DOHH2 (cell line): ENCODE measurements at regions not wholly inside any gene's neighbourhood (a gene's known extent, or its start where the extent isn't known, plus 50 kb on each side); places are given as distances from the start of the nearest gene placed in this dataset.

Experiments used
- EZH2phosphoT487 ChIP-seq: fragments of 200-600 bp; sonication (generic); IDR thresholded peaks from 2 replicates; pipeline ENCODE4 v1.6.1; 2017; ENCODE audit warnings: borderline replicate concordance, mild to moderate bottlenecking, antibody characterized with exemption, low read length, moderate library complexity, mixed read lengths
- TF ChIP-seq, protein P1 (sequence below): fragments of 200-600 bp; sonication (generic); IDR thresholded peaks from one replicate; pipeline ENCODE4 v1.5.1; 2014; ENCODE audit warnings: antibody characterized with exemption, mild to moderate bottlenecking, low read depth, low read length; ENCODE audit not compliant: poor library complexity, severe bottlenecking

DNA sequence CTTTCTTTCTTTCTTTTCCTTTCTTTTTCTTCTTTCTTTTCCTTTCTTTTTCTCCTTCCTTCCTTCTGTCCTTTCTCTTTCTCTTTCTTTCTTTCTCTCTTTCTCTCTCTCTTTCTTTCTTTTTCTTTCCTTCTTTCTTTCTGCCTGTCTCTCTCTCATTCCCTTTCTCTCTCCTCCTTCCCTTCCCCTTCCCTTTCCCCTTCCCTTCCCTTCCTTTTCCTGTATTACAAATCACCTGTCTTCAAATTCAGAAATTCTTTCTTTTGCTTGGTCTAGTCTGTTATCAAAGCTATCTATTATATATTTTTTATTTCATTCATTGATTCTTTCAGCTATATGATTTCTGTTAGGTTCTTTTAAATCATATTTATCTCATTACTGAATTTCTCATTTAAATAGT lies 315.2 kb upstream of the NOX3 start:
- TF ChIP-seq, protein P1, sequence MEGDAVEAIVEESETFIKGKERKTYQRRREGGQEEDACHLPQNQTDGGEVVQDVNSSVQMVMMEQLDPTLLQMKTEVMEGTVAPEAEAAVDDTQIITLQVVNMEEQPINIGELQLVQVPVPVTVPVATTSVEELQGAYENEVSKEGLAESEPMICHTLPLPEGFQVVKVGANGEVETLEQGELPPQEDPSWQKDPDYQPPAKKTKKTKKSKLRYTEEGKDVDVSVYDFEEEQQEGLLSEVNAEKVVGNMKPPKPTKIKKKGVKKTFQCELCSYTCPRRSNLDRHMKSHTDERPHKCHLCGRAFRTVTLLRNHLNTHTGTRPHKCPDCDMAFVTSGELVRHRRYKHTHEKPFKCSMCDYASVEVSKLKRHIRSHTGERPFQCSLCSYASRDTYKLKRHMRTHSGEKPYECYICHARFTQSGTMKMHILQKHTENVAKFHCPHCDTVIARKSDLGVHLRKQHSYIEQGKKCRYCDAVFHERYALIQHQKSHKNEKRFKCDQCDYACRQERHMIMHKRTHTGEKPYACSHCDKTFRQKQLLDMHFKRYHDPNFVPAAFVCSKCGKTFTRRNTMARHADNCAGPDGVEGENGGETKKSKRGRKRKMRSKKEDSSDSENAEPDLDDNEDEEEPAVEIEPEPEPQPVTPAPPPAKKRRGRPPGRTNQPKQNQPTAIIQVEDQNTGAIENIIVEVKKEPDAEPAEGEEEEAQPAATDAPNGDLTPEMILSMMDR: no peak
- TF ChIP-seq EZH2phosphoT487: no peak
